ENCODE measurements at regions not wholly inside any gene's neighbourhood (a gene's known extent, or its start where the extent isn't known, plus 50 kb on each side); places are given as distances from the start of the nearest gene placed in this dataset.
"Not testable (repeated sequence)": the region's sequence is repeated elsewhere in the genome, so short reads cannot be mapped to it uniquely, and the experiment has no call there.

DNA sequence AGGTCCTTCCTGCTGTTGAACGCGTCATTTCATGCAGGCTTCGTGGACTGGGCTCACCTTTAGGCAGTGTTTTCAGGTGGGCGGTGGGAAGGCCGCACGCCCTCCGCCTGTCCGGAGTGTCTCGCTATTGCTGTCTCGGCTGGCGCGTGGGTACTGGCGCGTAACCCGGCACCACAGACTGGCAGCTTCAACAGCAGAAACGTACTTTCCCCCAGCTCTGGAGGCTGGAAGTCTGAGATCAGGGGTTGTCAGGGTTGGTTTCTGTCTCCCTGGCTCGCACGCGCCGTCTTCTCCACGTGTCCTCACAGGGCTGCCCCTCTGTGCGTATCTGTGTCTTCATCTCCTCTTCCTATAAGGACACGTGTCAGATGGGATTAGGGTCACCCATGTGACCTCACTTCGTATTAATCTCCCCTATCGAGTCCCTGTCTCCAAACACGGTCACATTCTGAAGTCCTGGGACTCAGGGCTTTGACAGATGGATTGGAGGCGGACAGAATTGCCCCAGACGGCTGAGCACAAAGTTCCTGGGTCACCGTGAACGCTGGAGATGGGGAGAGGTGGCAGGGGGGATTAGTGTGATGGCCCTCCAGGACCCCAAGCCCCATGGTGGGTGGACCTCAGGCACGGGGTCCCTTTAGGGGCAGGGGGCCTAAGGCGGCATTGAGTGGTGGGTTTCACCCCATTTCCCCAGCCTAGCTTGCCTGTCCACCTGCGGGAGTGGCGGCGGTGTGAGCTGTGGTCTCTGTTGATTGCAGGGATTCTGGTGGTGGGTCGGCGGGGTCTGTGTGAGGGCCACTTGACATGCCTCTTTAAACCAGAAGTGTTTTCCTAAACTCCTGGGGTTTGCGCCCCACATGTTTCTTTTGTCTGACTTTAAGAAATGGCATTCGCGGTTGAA lies 83.4 kb upstream of the LRPAP1 start:
- Mint-ChIP-seq H3K4me1 (peaks cover 6% of the 10 kb centered on the region), H3K9me3 (peaks cover 6% of the 10 kb centered on the region), H3K27ac (no peak overlapping the region), H3K36me3 (no peaks in the 10 kb centered on the region), H3K4me3 (no peak overlapping the region)
- DNase-seq (ENCODE audit: low spot score in 2 of 2) (no peak), ATAC-seq (no peak)

DNA sequence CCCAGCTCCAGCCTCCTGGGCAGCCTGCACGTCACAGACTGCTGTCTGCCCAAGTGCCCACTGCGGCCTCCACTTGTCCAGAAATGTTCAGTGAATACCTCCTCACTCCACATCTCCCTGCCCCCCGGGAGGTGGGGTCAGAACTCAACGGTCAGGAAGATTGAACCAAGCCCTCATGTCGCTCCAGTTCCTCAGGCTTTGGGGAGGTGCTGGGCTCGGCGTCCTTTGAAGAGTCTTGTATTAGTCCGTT lies 82.4 kb upstream of the LRPAP1 start:
- ATAC-seq (no peak), DNase-seq (ENCODE audit: low spot score in 2 of 2) (no peak)
- no peaks in the 10 kb centered on the region for H3K36me3 Mint-ChIP-seq
- H3K4me1 Mint-ChIP-seq = no peaks in the 10 kb centered on the region
- no peak overlapping the region for H3K27ac Mint-ChIP-seq
- H3K4me3 Mint-ChIP-seq = no peak overlapping the region
- H3K9me3 Mint-ChIP-seq = peaks cover 6% of the 10 kb centered on the region

DNA sequence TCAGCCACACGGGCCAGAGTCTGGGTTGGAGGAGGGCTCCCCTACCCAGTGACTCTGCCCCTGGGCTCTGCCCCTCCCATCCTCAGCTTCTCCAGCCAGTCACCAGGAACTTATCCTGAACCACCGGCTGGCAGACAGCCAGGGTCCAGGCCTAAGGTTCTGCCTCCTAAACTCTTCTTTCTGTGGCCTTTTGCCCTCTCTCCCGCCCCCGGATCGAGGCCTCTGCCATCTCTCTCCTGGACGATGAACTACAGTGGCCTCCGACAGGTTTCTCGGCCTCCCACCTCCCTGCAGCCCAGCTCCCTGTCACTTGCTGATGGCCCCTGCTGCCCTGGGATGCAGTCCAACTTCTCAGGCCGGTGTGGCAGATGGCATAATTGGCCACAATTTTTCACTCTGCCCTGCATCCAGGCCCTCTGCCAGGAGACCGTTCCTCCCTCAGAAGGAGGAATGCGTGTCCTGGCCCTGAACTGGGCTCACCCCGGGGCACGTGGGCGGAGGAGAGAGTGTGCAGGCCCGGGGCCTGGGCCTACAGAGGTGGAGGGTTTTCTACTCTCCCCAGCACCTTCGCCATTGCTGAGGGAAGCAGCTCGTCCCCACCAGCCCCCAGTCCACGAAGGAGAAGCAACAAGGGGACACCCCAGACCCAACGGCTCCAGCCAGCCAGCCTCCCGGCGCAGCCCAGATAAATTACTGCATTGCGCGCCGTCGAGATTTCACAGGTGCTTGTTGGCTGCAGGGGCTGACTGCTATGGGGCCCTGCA lies 81.9 kb upstream of the LRPAP1 start:
- H3K4me1 Mint-ChIP-seq = no peaks in the 10 kb centered on the region
- no peak overlapping the region for H3K27ac Mint-ChIP-seq
- H3K36me3 Mint-ChIP-seq = no peaks in the 10 kb centered on the region
- DNase-seq (ENCODE audit: low spot score in 2 of 2) (no peak), ATAC-seq (no peak)
- no peak overlapping the region for H3K4me3 Mint-ChIP-seq
- peaks cover 6% of the 10 kb centered on the region for H3K9me3 Mint-ChIP-seq

DNA sequence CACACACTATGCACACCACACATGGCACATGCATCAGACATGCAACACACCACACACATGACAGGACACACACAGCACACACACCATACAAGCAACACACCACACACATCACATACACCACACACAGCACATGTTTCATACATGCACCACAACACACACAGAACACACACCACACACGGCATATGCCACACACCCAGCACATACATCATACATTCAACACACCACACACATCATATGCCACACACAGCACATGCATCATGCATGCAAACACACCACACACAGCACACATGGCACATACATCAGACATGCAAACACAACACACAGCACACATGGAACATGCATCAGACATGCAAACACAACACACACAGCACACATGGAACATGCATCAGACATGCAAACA lies 80.7 kb upstream of the LRPAP1 start:
- H3K36me3 Mint-ChIP-seq = no peaks in the 10 kb centered on the region
- no peak overlapping the region for H3K27ac Mint-ChIP-seq
- no peak for DNase-seq (ENCODE audit: low spot score in 2 of 2)
- H3K4me3 Mint-ChIP-seq = no peak overlapping the region
- ATAC-seq = no peak
- peaks cover 6% of the 10 kb centered on the region for H3K9me3 Mint-ChIP-seq
- H3K4me1 Mint-ChIP-seq = no peaks in the 10 kb centered on the region

DNA sequence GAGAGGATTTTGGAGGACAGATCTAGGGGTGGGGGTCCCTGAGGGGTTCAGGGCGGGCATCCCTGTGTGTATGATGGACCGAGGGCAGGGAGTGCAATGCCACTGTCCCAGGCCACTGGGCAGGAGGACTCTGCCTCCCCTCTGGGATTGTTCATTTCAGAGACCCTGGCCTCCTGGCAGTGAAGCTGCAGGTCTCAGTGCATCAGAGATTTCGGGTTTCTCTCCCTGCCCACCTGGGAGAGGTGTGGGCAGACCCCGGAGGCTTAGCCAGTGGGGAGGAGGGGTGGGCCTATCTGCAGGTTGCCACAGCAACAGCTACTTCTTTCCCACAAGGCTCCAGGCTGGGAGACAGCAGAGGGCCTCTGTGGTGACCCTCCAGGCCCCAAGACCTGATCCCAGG lies 80.1 kb upstream of the LRPAP1 start:
- Mint-ChIP-seq H3K4me3 (no peak overlapping the region), H3K27ac (no peak overlapping the region), H3K4me1 (no peaks in the 10 kb centered on the region), H3K9me3 (peaks cover 6% of the 10 kb centered on the region), H3K36me3 (no peaks in the 10 kb centered on the region)
- ATAC-seq (no peak), DNase-seq (ENCODE audit: low spot score in 2 of 2) (no peak)

DNA sequence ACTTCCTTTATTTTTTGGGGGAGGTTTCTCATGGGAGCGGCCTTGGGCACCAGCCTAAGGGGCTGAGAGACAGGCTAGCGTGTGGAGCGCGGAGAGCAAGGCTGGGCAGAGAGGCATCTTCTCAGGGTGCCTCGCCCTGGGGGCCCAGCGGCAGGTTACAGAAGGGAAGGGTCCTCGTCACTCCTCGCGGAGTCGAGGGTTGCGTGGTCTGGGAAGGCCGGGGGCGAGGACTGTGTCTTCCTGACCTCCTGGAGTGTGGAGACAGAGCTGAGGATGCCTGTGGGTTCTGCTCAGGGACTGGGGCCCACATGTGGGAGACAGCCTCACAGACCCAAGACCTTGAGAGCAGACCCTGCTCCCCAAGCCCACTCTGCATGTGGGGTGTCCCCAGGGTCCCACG lies 79.6 kb upstream of the LRPAP1 start:
- no peak overlapping the region for H3K27ac Mint-ChIP-seq
- no peak overlapping the region for H3K4me3 Mint-ChIP-seq
- H3K9me3 Mint-ChIP-seq = peaks cover 6% of the 10 kb centered on the region
- ATAC-seq (no peak), DNase-seq (ENCODE audit: low spot score in 2 of 2) (no peak)
- H3K4me1 Mint-ChIP-seq = no peaks in the 10 kb centered on the region
- no peaks in the 10 kb centered on the region for H3K36me3 Mint-ChIP-seq

DNA sequence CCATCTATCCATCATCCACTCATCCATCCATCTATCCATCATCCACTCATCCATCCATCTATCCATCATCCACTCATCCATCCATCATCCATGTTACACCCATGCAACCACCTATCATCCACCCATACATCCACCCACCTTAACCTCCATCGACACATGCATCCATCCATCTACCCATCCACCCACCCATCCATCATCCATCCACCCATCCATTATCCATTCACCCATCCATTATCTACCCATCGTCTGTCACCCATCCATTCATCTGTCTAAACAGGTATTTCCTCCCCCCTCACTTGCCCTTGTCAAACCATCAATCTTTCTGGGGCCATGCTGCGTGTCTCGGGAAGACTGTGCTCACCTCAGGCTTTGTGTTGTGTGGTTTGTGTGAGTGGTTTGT lies 78.6 kb upstream of the LRPAP1 start:
- ATAC-seq; H3K9me3 Mint-ChIP-seq; H3K36me3 Mint-ChIP-seq; H3K4me3 Mint-ChIP-seq; DNase-seq (ENCODE audit: low spot score in 2 of 2); H3K27ac Mint-ChIP-seq; H3K4me1 Mint-ChIP-seq: not testable (repeated sequence)

DNA sequence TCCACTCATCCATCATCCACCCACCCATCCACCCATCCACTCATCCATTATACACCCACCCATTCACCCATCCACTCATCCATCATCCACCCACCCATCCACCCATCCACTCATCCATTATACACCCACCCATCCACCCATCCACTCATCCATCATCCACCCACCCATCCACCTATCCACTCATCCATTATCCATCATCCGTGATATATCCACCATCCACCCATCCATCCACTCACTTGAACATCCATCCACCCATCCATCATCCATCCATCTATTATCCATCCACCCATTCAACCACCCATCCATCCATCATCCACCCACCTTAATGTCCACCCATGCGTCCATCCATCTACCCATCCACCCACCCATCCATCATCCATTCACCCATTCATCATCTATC lies 77.7 kb upstream of the LRPAP1 start:
- H3K9me3 Mint-ChIP-seq; H3K4me1 Mint-ChIP-seq; ATAC-seq; H3K4me3 Mint-ChIP-seq; H3K36me3 Mint-ChIP-seq; DNase-seq (ENCODE audit: low spot score in 2 of 2); H3K27ac Mint-ChIP-seq: not testable (repeated sequence)

DNA sequence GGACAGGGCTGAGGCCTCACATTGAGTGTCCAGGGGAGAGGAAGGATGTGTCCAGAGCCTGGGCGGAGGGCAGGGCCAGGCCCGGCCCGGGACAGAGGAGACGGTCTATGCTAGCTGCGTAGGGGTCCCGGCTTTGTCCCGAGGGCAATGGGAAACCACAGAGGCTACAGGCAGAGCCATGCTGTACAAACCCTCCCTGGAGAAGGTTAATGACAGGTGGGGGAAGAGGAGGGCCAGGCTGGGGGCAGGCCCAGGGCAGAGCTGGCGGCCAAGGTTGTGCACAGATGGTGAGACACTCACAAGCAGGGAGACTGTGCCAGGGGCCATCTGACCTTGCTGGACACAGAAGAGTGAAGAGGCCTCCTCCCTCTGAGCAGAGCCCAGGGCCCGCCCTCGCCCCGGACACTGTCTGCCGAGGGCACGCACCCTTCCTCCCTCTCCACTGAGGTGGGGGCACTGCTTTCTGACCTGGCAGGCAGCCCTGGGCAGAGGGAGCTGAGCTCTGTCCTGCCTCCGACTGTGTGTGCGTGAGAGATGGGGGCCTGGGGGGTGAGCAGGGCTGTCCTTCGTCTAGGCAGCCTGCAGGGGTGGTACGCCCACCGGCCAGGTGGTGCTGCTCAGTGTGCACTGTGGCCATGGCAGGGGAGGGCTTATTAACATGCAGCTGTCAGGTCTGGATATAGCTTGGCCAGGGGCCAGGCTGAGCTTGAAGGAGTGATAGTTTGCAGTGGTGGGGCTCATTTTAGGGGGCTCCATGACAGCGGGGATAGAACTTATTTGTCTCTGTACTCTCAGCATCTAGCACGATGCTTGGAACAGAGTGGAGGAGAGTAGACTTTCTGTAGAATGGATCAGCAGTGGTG lies 75.7 kb upstream of the LRPAP1 start:
- Mint-ChIP-seq H3K27ac (no peak overlapping the region), H3K9me3 (peaks cover 2% of the 10 kb centered on the region), H3K4me1 (no peaks in the 10 kb centered on the region), H3K36me3 (no peaks in the 10 kb centered on the region), H3K4me3 (no peak overlapping the region)
- DNase-seq (ENCODE audit: low spot score in 2 of 2) (no peak), ATAC-seq (peak; percentile 6)

DNA sequence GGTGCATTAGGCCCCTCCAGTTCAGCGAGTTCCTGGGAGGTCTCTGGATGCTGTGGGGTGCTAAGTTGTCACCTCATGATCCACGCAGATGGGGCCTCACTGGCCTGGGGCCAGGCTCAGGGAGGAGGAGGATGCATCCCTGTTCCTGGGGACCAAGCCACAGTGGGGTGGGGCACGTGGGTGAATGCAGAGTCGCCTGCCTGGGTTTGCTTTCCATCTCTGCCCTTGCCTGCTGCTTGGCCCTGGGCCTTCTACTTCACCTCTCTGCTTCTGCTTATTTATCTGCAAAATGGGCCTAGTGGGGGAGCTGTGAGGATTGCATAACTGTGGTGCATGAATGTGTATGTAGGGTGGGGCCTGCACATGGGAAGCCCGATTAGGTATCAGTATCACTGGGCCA lies 74.6 kb upstream of the LRPAP1 start:
- H3K27ac Mint-ChIP-seq, H3K4me1 Mint-ChIP-seq, H3K9me3 Mint-ChIP-seq, H3K4me3 Mint-ChIP-seq, H3K36me3 Mint-ChIP-seq: not testable (repeated sequence)
- DNase-seq (ENCODE audit: low spot score in 2 of 2) (peak in 1 of 2 donors; percentile 51), ATAC-seq (peak; percentile 55)

DNA sequence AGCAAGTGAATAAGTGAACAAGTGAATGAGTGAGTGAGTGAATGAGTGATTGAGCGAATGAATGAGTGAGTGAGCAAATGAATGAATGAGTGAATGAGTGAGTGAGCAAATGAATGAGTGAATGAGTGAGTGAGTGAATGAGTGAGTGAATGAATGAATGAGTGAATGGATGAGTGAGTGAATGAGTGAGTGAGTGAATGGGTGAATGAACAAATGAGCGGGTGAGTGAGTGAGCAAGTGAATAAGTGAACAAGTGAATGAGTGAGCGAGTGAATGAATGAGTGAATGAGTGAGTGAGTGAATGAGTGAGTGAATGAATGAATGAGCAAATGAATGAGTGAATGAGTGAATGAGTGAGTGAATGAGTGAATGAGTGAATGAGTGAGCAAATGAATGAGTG lies 74.0 kb upstream of the LRPAP1 start:
- H3K36me3 Mint-ChIP-seq; H3K27ac Mint-ChIP-seq; H3K9me3 Mint-ChIP-seq; H3K4me3 Mint-ChIP-seq; DNase-seq (ENCODE audit: low spot score in 2 of 2); H3K4me1 Mint-ChIP-seq; ATAC-seq: not testable (repeated sequence)

DNA sequence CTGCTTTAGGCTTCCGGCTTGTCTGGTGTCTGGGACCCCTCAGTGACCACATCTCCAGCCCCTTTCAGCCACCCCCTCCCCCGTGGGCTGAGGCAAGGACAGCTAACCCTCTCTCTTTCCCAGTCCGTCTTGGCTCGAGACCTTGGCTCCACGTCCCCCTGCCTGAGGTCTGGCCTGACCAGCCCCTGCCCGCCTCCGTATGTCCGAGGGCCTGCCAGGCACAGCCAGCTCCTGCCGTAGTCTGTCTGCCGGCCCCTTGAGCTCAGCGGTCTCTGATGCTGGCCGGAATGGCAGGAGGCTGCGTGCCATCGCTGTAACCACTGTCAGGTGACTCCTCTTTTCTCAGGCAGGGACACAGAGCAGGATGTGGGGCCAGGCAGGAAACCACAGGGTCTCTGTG lies 73.3 kb upstream of the LRPAP1 start:
- Mint-ChIP-seq H3K27ac (no peak overlapping the region), H3K4me3 (no peak overlapping the region), H3K36me3 (no peaks in the 10 kb centered on the region), H3K4me1 (no peaks in the 10 kb centered on the region), H3K9me3 (no peaks in the 10 kb centered on the region)
- DNase-seq (ENCODE audit: low spot score in 2 of 2) (no peak), ATAC-seq (no peak)

DNA sequence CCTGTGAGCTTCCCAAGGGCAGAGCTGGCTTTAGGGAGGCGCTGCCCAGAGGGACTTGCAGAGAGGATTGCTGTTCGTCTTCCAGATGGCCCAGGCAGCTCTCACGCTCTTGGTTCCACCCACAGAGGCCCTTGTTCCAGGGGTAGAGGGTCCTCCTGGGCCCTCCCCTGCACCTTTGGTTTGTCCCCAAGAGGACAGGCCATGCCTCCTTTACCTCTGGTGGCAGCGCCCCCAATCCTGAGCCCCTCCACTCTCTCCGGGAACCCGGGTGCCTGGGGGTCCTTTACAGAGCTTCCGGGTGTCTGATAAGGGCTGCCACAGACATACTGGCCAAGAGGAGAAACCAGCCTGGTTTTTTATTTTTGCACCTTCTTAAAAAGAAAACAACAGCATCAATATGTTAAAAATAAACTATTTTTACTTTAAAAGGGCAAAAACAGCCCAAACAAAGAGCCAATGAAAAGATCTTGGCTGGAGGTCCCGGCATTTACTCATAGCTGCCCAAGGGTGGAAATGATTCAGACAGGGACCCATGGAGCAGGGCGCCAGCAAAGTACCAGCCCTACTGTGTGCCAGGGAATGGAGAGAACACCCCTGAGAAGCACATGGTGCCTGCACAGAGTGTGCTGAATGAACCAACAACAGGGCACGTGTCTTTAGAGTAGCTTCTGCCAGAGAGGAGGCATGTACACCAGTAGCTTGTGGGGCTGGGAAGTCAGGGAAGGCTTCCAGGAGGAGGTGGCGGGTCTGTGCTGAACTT lies 70.8 kb upstream of the LRPAP1 start:
- H3K9me3 Mint-ChIP-seq; H3K27ac Mint-ChIP-seq; DNase-seq (ENCODE audit: low spot score in 2 of 2); H3K36me3 Mint-ChIP-seq; H3K4me1 Mint-ChIP-seq; H3K4me3 Mint-ChIP-seq; ATAC-seq: not testable (repeated sequence)

DNA sequence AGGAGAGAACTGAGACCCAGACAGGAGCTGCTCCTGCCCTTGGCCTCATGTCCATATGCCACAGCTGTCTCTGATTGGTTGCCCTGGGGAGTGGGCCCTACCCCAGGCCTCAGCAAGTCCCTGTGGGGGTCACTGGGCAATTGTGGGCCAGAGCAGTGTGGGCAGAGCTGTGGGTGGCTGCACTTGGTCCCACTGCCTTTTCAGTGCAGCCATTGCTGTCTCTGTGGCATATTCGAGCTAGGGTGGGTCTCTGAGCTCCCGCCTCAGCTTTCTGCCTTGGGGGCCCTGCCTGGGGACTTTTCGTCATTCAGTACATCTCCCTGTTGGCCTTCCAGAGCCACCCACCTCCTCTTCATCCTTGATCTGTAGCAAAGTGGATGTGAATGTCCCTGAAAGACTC lies 69.8 kb upstream of the LRPAP1 start:
- Mint-ChIP-seq H3K4me3 (no peak overlapping the region), H3K9me3 (no peaks in the 10 kb centered on the region), H3K4me1 (no peaks in the 10 kb centered on the region), H3K27ac (no peak overlapping the region), H3K36me3 (no peaks in the 10 kb centered on the region)
- no peak for DNase-seq (ENCODE audit: low spot score in 2 of 2)
- no peak for ATAC-seq

DNA sequence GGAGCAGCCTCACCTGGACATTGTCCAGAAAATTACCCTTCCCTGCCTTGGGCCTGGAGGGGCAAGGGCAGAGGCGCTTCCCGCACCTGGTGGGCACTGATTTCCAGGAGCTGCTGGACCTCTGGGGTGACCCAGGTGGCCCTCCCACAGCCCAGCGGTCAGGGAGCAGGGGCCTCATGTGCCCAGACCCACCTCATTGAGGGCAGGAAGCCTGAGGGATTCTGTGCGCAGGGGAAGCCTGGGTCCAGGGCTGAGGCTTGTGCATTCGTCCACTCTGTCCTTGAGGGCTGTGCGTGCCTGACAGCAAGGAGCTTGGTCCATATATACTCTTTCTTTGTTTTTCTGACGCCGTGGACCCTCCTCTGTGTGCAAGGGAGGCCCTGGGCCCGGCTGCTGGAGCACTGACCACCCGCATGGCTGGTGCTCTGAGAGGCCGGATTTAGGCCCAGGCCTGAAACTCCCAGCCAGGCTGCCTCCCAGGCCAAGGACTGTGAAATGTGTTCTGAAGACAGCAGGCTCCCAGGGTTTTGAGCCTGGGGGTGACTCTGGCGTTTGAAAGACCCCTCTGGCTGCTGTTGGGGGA lies 69.0 kb upstream of the LRPAP1 start:
- ATAC-seq, H3K36me3 Mint-ChIP-seq, H3K27ac Mint-ChIP-seq: not testable (repeated sequence)

More for the DNA sequence above, 69.0 kb upstream of the LRPAP1 start:
- not testable (repeated sequence) for DNase-seq (ENCODE audit: low spot score in 2 of 2); H3K4me3 Mint-ChIP-seq; H3K9me3 Mint-ChIP-seq; H3K4me1 Mint-ChIP-seq

Data from stimulated activated effector memory CD8-positive, alpha-beta T cell treated with anti-CD3 and anti-CD28 coated beads, Interleukin-12 subunit alpha, Interleukin-12 subunit beta, amount 100 ng/mL, for 72 hours (primary cell).